ENCODE measurements at regions not wholly inside any gene's neighbourhood (a gene's known extent, or its start where the extent isn't known, plus 50 kb on each side); places are given as distances from the start of the nearest gene placed in this dataset.

GRCh38 chr14:28097585-28097984 is 669.0 kb upstream of the FOXG1 start:
- H3K9me3 Mint-ChIP-seq (ENCODE audit: insufficient read depth): peaks cover 2% of the 10 kb centered on the region
- no peak overlapping the region for H3K4me3 Mint-ChIP-seq
- Histone ChIP-seq H3K36me3 (replicated peaks in 1 of 2; ENCODE audit: control extremely low read depth in 1 of 2, control insufficient read depth in 1 of 2, extremely low read depth in 1 of 2, insufficient read depth in 2 of 2, low read length in 1 of 2) (no peaks in the 10 kb centered on the region), H4K20me1 (ENCODE audit: control insufficient read depth, insufficient read depth, low read length, poor library complexity, severe bottlenecking) (no peaks in the 10 kb centered on the region), H3K9me3 (ENCODE audit: control extremely low read depth in 1 of 3, control insufficient read depth in 2 of 3, insufficient read depth in 1 of 3, low read length in 2 of 3) (no peaks in the 10 kb centered on the region), H3K4me3 (ENCODE audit: control extremely low read depth in 1 of 5, extremely low read depth in 1 of 5, insufficient read depth in 1 of 5, low read depth in 2 of 5, low read length in 4 of 5) (no peak overlapping the region), H3K27ac (ENCODE audit: low read length in 2 of 2) (no peak overlapping the region), H3K27me3 (replicated peaks in 1 of 4; ENCODE audit: control extremely low read depth in 1 of 4, control insufficient read depth in 3 of 4, insufficient read depth in 4 of 4, low read length in 3 of 4) (no peaks in the 10 kb centered on the region), H3K9ac (ENCODE audit: low read length) (no peak overlapping the region), H3K4me1 (ENCODE audit: control insufficient read depth in 2 of 2, insufficient read depth in 2 of 2, low read length in 2 of 2) (no peaks in the 10 kb centered on the region), H2AFZ (ENCODE audit: insufficient read depth, low read depth, low read length, poor library complexity, severe bottlenecking) (no peak overlapping the region), H3K79me2 (ENCODE audit: control insufficient read depth, insufficient read depth, low read length) (no peaks in the 10 kb centered on the region), H3K4me2 (replicated peaks; ENCODE audit: low read depth, low read length, poor library complexity, severe bottlenecking) (no peak overlapping the region)
- intact Hi-C loops (cut with micrococcal nuclease): no loop called here
- ChIA-PET CTCF (no interaction called here), POLR2A (no interaction called here)
- no peak overlapping the region for H3K27ac Mint-ChIP-seq
- DNase-seq (no peak), ATAC-seq (ENCODE audit: low read depth) (no peak)
- H3K4me1 Mint-ChIP-seq: no peaks in the 10 kb centered on the region
- TF ChIP-seq CTCF (IDR thresholded peaks at IDR 0.05) (no peak), EZH2 (IDR thresholded peaks at IDR 0.05; ENCODE audit: borderline replicate concordance, insufficient read depth, low read depth, low read length, poor library complexity, severe bottlenecking) (no peak)
- no peaks in the 10 kb centered on the region for H3K27me3 Mint-ChIP-seq

GRCh38 chr14:28098856-28099255 is 667.7 kb upstream of the FOXG1 start:
- no peak overlapping the region for H3K27ac ChIP-seq (ENCODE audit: low read length in 2 of 2)
- H3K4me2 ChIP-seq (replicated peaks; ENCODE audit: low read depth, low read length, poor library complexity, severe bottlenecking): no peak overlapping the region
- H4K20me1 ChIP-seq (ENCODE audit: control insufficient read depth, insufficient read depth, low read length, poor library complexity, severe bottlenecking): no peaks in the 10 kb centered on the region
- no peak overlapping the region for H3K9ac ChIP-seq (ENCODE audit: low read length)
- no CpG with 5 or more reads among the region's 1 CpG for WGBS (ENCODE audit: insufficient coverage)
- Mint-ChIP-seq H3K9me3 (ENCODE audit: insufficient read depth) (peaks cover 2% of the 10 kb centered on the region), H3K27ac (no peak overlapping the region), H3K4me1 (no peaks in the 10 kb centered on the region), H3K4me3 (no peak overlapping the region), H3K27me3 (no peaks in the 10 kb centered on the region)
- no peaks in the 10 kb centered on the region for H3K4me1 ChIP-seq (ENCODE audit: control insufficient read depth in 2 of 2, insufficient read depth in 2 of 2, low read length in 2 of 2)
- H3K4me3 ChIP-seq (ENCODE audit: control extremely low read depth in 1 of 5, extremely low read depth in 1 of 5, insufficient read depth in 1 of 5, low read depth in 2 of 5, low read length in 4 of 5): no peak overlapping the region
- no peak for DNase-seq
- ChIA-PET CTCF (no interaction called here), POLR2A (no interaction called here)
- no peaks in the 10 kb centered on the region for H3K27me3 ChIP-seq (replicated peaks in 1 of 4; ENCODE audit: control extremely low read depth in 1 of 4, control insufficient read depth in 3 of 4, insufficient read depth in 4 of 4, low read length in 3 of 4)
- H3K9me3 ChIP-seq (ENCODE audit: control extremely low read depth in 1 of 3, control insufficient read depth in 2 of 3, insufficient read depth in 1 of 3, low read length in 2 of 3): no peaks in the 10 kb centered on the region
- intact Hi-C loops (cut with micrococcal nuclease): no loop called here
- TF ChIP-seq EZH2 (IDR thresholded peaks at IDR 0.05; ENCODE audit: borderline replicate concordance, insufficient read depth, low read depth, low read length, poor library complexity, severe bottlenecking) (no peak), CTCF (IDR thresholded peaks at IDR 0.05) (no peak)
- no peak for ATAC-seq (ENCODE audit: low read depth)
- H2AFZ ChIP-seq (ENCODE audit: insufficient read depth, low read depth, low read length, poor library complexity, severe bottlenecking): no peak overlapping the region
- H3K36me3 ChIP-seq (replicated peaks in 1 of 2; ENCODE audit: control extremely low read depth in 1 of 2, control insufficient read depth in 1 of 2, extremely low read depth in 1 of 2, insufficient read depth in 2 of 2, low read length in 1 of 2): no peaks in the 10 kb centered on the region
- H3K79me2 ChIP-seq (ENCODE audit: control insufficient read depth, insufficient read depth, low read length): no peaks in the 10 kb centered on the region
